ENCODE measurements at regions not wholly inside any gene's neighbourhood (a gene's known extent, or its start where the extent isn't known, plus 50 kb on each side); places are given as distances from the start of the nearest gene placed in this dataset.

DNA sequence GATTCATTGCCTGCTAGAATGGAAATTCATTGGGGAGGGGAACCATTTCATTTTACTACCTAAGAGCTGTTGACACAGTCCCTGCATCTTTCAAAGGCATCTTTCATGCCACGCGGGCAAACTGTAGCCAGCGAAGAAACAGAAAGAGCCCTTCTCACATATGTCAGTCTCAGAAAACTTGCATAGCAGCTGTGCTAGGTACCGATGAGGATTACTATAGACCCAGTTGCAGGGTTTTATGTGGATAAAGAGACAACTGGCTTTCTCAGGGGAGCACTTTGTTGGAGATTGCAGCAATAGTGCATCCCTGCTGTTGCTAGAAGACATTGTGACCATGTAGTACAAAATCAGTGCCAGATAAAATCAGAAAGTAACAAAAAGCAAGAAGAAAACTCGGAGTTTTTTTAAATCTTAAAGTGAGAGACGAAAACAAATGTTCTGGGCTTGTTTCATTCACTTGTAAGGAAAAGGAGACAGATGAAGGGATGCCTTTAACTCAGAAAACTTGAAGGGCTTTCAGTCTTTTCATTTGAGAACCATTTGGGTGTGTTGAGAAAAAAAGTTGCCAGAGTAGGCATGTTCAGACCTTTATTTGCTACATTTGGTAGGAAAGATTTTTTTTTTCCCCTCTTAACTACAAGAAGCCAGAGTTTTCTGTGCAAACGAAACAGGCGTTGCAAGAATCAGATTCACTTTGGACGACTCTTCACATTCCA lies 804.1 kb downstream of the USP25 start:
- no peak overlapping the region for H3K27ac Mint-ChIP-seq
- intact Hi-C loops (cut with DNase I, micrococcal nuclease), result no loop called here
- H3K27me3 Mint-ChIP-seq, result no peaks in the 10 kb centered on the region
- H3K4me1 Mint-ChIP-seq, result no peaks in the 10 kb centered on the region
- no peak overlapping the region for H3K4me3 Mint-ChIP-seq
- peaks cover 10% of the 10 kb centered on the region for H3K9me3 Mint-ChIP-seq (ENCODE audit: low read depth)
- ChIA-PET POLR2A (no interaction called here), CTCF (interaction anchor here (1.0 kb wide), 1 partner anchor 204 kb away, joined by 3 read pairs; no protein-coding TSS in a partner anchor)
- H3K36me3 Mint-ChIP-seq (ENCODE audit: low read depth), result no peaks in the 10 kb centered on the region
- ATAC-seq (no peak), DNase-seq (no peak)

- intact Hi-C loops (cut with DNase I, micrococcal nuclease), result no loop called here
- peaks cover 10% of the 10 kb centered on the region for H3K9me3 Mint-ChIP-seq (ENCODE audit: low read depth)
- H3K36me3 Mint-ChIP-seq (ENCODE audit: low read depth), result no peaks in the 10 kb centered on the region
- ChIA-PET CTCF (interaction anchor here (1.0 kb wide), 1 partner anchor 205 kb away, joined by 3 read pairs; no protein-coding TSS in a partner anchor), POLR2A (no interaction called here)
- H3K27ac Mint-ChIP-seq, result no peak overlapping the region
- no peak overlapping the region for H3K4me3 Mint-ChIP-seq
- H3K27me3 Mint-ChIP-seq, result no peaks in the 10 kb centered on the region
- no peaks in the 10 kb centered on the region for H3K4me1 Mint-ChIP-seq
- DNase-seq (no peak), ATAC-seq (no peak)
Measured at GRCh38 chr21:16534408-16535101, 804.8 kb downstream of the USP25 start.

- H3K27ac Mint-ChIP-seq, result no peak overlapping the region
- intact Hi-C loops (cut with DNase I, micrococcal nuclease), result no loop called here
- H3K9me3 Mint-ChIP-seq (ENCODE audit: low read depth), result peaks cover 9% of the 10 kb centered on the region
- no peaks in the 10 kb centered on the region for H3K4me1 Mint-ChIP-seq
- DNase-seq (no peak), ATAC-seq (no peak)
- H3K36me3 Mint-ChIP-seq (ENCODE audit: low read depth), result no peaks in the 10 kb centered on the region
- no peaks in the 10 kb centered on the region for H3K27me3 Mint-ChIP-seq
- CTCF ChIA-PET, result no interaction called here
- POLR2A ChIA-PET, result no interaction called here
- H3K4me3 Mint-ChIP-seq, result no peak overlapping the region
Measured at GRCh38 chr21:16535102-16535422, 805.3 kb downstream of the USP25 start.

DNA sequence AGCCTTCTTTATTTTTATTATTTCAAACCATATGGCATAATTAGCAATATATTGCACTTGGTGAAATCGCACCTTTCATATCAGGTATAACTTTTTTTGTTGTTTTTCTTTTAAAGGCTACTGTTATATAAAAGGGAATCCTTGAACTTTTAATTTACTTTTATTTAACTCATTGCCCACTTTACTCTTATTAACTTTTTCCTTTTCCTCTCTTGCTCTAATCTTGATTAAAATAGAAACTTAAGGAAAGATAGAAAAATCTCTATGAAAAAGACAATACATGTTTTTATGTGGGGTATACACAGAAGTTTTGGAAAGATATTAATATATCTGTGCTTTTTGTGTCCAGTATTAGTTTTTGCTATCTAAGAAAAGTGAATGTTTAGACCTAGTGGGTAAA lies 805.8 kb downstream of the USP25 start:
- intact Hi-C loops (cut with DNase I, micrococcal nuclease), result no loop called here
- H3K36me3 Mint-ChIP-seq (ENCODE audit: low read depth), result no peaks in the 10 kb centered on the region
- H3K9me3 Mint-ChIP-seq (ENCODE audit: low read depth), result peaks cover 9% of the 10 kb centered on the region

GRCh38 chr21:16536140-16536539 lies 806.4 kb downstream of the USP25 start:
- H3K36me3 Mint-ChIP-seq (ENCODE audit: low read depth), result no peaks in the 10 kb centered on the region
- DNase-seq, result no peak
- ChIA-PET CTCF (no interaction called here), POLR2A (no interaction called here)
- no peak overlapping the region for H3K4me3 Mint-ChIP-seq
- ATAC-seq, result no peak
- H3K27me3 Mint-ChIP-seq, result no peaks in the 10 kb centered on the region
- H3K27ac Mint-ChIP-seq, result no peak overlapping the region
- intact Hi-C loops (cut with DNase I, micrococcal nuclease), result no loop called here
- peaks cover 5% of the 10 kb centered on the region for H3K9me3 Mint-ChIP-seq (ENCODE audit: low read depth)
- H3K4me1 Mint-ChIP-seq, result no peaks in the 10 kb centered on the region

More for the DNA sequence above, 805.8 kb downstream of the USP25 start:
- Mint-ChIP-seq H3K27ac (no peak overlapping the region), H3K4me3 (no peak overlapping the region), H3K4me1 (no peaks in the 10 kb centered on the region), H3K27me3 (no peaks in the 10 kb centered on the region)
- ATAC-seq (no peak), DNase-seq (no peak)
- ChIA-PET POLR2A (no interaction called here), CTCF (no interaction called here)

GRCh38 chr21:16536643-16537434 lies 807.1 kb downstream of the USP25 start:
- POLR2A ChIA-PET, result no interaction called here
- intact Hi-C loops (cut with DNase I, micrococcal nuclease), result no loop called here
- H3K27ac Mint-ChIP-seq, result no peak overlapping the region
- H3K4me3 Mint-ChIP-seq, result no peak overlapping the region
- CTCF ChIA-PET, result no interaction called here
- ATAC-seq (no peak), DNase-seq (no peak)
- no peaks in the 10 kb centered on the region for H3K9me3 Mint-ChIP-seq (ENCODE audit: low read depth)
- no peaks in the 10 kb centered on the region for H3K27me3 Mint-ChIP-seq
- no peaks in the 10 kb centered on the region for H3K36me3 Mint-ChIP-seq (ENCODE audit: low read depth)
- H3K4me1 Mint-ChIP-seq, result no peaks in the 10 kb centered on the region

DNA sequence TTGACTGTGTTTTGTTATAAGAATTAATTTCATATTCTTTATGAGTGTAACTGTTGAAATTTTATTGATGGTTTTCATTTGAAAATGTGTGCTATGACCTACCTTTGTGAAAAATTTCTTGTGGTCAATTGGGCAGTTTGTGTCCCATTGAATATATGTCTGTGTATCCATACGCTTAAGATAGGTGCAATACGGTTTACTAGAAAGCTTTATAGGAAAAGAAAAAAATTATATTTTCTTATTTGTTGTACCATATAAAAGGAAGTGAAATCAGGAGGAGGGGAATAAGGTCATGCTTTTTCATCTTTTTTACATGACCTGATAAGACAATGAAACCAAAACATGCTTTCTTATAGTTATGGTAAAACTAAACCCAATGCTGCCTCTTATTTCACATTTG lies 807.7 kb downstream of the USP25 start:
- Mint-ChIP-seq H3K9me3 (ENCODE audit: low read depth) (no peaks in the 10 kb centered on the region), H3K4me1 (no peaks in the 10 kb centered on the region), H3K27ac (no peak overlapping the region), H3K36me3 (ENCODE audit: low read depth) (no peaks in the 10 kb centered on the region), H3K4me3 (no peak overlapping the region), H3K27me3 (no peaks in the 10 kb centered on the region)
- intact Hi-C loops (cut with DNase I, micrococcal nuclease), result no loop called here
- DNase-seq (no peak), ATAC-seq (no peak)
- ChIA-PET POLR2A (no interaction called here), CTCF (no interaction called here)

DNA sequence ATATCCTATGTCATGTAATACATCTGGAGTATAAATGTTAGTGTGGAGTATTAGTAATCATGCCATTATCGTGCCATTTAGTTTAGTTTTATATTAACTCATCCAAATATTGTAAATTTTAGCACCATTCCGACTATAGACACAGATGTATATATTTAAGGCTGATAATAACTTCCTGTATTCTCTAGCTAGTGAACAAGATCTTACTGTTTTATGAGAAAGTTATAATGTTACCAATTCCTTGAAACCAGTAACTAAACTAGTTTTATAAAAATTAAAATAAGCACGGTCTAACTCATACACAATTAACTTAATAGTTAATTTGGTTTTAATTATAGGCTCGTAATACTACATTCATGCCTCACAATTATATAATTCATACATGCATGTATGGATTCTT lies 808.6 kb downstream of the USP25 start:
- no peaks in the 10 kb centered on the region for H3K36me3 Mint-ChIP-seq (ENCODE audit: low read depth)
- ChIA-PET CTCF (no interaction called here), POLR2A (no interaction called here)
- ATAC-seq (no peak), DNase-seq (no peak)
- H3K4me3 Mint-ChIP-seq, result no peak overlapping the region
- H3K9me3 Mint-ChIP-seq (ENCODE audit: low read depth), result no peaks in the 10 kb centered on the region
- no peaks in the 10 kb centered on the region for H3K27me3 Mint-ChIP-seq
- no peaks in the 10 kb centered on the region for H3K4me1 Mint-ChIP-seq
- no peak overlapping the region for H3K27ac Mint-ChIP-seq
- intact Hi-C loops (cut with DNase I, micrococcal nuclease), result no loop called here

DNA sequence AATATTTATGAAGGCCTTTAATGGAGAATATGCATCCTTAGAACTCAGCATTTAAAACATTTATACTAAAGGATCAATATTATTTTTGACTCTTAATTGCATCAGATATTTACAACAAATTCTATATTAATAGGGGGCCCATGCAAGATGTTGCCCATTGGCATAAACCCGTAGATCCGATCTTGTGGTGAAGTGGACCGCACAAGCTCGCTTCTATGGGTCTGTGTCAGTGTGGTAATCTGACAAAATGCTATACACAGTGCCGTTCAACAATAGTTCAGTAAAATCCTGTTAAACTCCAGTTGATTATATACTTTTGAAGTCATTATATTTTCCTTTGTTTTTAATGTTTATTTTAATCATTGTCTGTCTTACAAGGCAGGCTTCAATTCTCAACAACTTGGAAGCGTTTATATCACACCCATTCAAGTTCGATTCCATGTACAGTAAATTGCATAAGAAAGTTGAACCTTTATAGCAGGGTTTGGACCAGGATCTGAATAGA lies 809.2 kb downstream of the USP25 start:
- H3K4me1 Mint-ChIP-seq, result no peaks in the 10 kb centered on the region

DNA sequence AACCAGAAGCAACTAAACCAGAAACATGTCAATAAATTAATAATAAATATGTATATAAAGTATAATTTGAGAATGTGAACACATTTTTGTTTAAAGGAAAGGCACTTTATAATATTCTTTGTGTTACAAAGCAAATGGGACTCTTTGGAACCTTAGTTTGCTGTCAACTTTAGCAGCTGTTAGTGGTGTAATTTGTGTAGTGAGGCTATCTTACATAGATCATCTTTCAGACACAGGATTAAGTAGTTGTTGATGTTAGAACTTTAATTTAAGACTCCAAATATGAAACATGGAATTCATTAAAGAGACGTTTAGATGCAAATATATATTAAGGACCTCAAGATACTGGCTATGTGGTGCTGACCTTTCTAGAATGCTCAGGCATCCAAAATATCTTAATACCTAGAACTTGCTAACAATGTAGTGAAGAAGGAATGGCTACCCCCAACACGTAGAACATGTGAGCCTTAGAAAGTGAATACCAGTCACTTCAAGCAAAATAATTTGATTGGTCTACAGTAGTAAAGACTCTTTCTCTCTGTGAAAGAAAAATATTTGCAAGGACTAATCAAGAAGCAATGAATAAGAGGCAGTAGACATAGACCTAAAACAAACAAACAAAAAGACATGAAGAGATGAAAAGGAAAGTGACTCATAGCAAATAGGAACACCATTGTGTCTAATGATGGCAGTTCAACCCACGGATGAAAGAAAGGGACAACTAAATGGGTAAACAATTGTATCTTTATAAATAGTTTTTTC lies 811.4 kb downstream of the USP25 start:
- ATAC-seq (no peak), DNase-seq (no peak)
- no peaks in the 10 kb centered on the region for H3K4me1 Mint-ChIP-seq
- H3K27me3 Mint-ChIP-seq, result no peaks in the 10 kb centered on the region
- no peak overlapping the region for H3K4me3 Mint-ChIP-seq
- no peaks in the 10 kb centered on the region for H3K36me3 Mint-ChIP-seq (ENCODE audit: low read depth)
- intact Hi-C loops (cut with DNase I, micrococcal nuclease), result no loop called here
- ChIA-PET POLR2A (no interaction called here), CTCF (no interaction called here)
- no peaks in the 10 kb centered on the region for H3K9me3 Mint-ChIP-seq (ENCODE audit: low read depth)
- no peak overlapping the region for H3K27ac Mint-ChIP-seq

More for the DNA sequence above, 809.2 kb downstream of the USP25 start:
- Mint-ChIP-seq H3K36me3 (ENCODE audit: low read depth) (no peaks in the 10 kb centered on the region), H3K9me3 (ENCODE audit: low read depth) (no peaks in the 10 kb centered on the region), H3K4me3 (no peak overlapping the region), H3K27ac (no peak overlapping the region), H3K27me3 (no peaks in the 10 kb centered on the region)
- no peak for ATAC-seq
- POLR2A ChIA-PET, result no interaction called here
- CTCF ChIA-PET, result no interaction called here
- intact Hi-C loops (cut with DNase I, micrococcal nuclease), result no loop called here
- no peak for DNase-seq

GRCh38 chr21:16550118-16550517 lies 820.3 kb downstream of the USP25 start:
- Mint-ChIP-seq H3K27ac (no peak overlapping the region), H3K4me1 (no peaks in the 10 kb centered on the region), H3K4me3 (no peak overlapping the region), H3K27me3 (no peaks in the 10 kb centered on the region), H3K36me3 (ENCODE audit: low read depth) (no peaks in the 10 kb centered on the region), H3K9me3 (ENCODE audit: low read depth) (no peaks in the 10 kb centered on the region)
- ChIA-PET POLR2A (no interaction called here), CTCF (no interaction called here)
- DNase-seq (no peak), ATAC-seq (no peak)
- intact Hi-C loops (cut with DNase I, micrococcal nuclease), result no loop called here
